Uterus (tissue), 2 donors: ENCODE measurements at regions not wholly inside any gene's neighbourhood (a gene's known extent, or its start where the extent isn't known, plus 50 kb on each side); places are given as distances from the start of the nearest gene placed in this dataset.

ENCODE experiments used
- CTCF ChIP-seq, 4 experiments: fragments of 200-600 bp in 2 of 4; fragments of 450-650 bp in 2 of 4; sonication (generic) in 2 of 4; IDR thresholded peaks; one replicate each; pipeline ENCODE4 v1.5.1; 2016 to 2019; ENCODE audit warnings: antibody characterized with exemption in 4 of 4, mild to moderate bottlenecking in 2 of 4, moderate library complexity in 1 of 4
- POLR2A ChIP-seq, 2 donors: fragments of 450-650 bp; IDR thresholded peaks; one replicate each; pipeline ENCODE4 v1.6.1; 2016; ENCODE audit warnings: antibody characterized with exemption in 2 of 2, mild to moderate bottlenecking in 1 of 2, moderate library complexity in 1 of 2

GRCh38 chrX:116605576-116605975, 142.8 kb upstream of the CT83 start:
- no peak for TF ChIP-seq CTCF (IDR thresholded peaks at IDR 0.05)
- TF ChIP-seq POLR2A (IDR thresholded peaks at IDR 0.05), result no peak
